ENCODE measurements at regions not wholly inside any gene's neighbourhood (a gene's known extent, or its start where the extent isn't known, plus 50 kb on each side); places are given as distances from the start of the nearest gene placed in this dataset.

GRCh38 chr3:99549220-99549619 lies 89.2 kb upstream of the COL8A1 start:
- Histone ChIP-seq H3K27ac (peak overlapping the region; percentile 33 to 77 (median 62)), H3K36me3 (no peaks in the 10 kb centered on the region), H3K27me3 (no peaks in the 10 kb centered on the region), H3K4me3 (no peak overlapping the region), H3K4me1 (peaks cover 3 to 66% (median 32%) of the 10 kb centered on the region in 9 donors), H3K9me3 (peaks cover 0 to 9% (median 0%) of the 10 kb centered on the region in 11 donors)
- no peak for DNase-seq
- TF ChIP-seq CTCF (IDR thresholded peaks at IDR 0.05) = no peak
- WGBS, 2 donors = 40 to 45% methylated on average over 4 of the region's 4 CpGs
- intact Hi-C loops (cut with DNase I) = loop anchor here in 1 of 10 donors (5.0 to 10.0 kb wide), 2 partner anchors 47 to 126 kb away; no protein-coding TSS in a partner anchor
- peak in 2 of 8 donors; percentile 36 to 43 for ATAC-seq

GRCh38 chr3:99548674-99549073 lies 89.7 kb upstream of the COL8A1 start:
- peaks cover 3 to 72% (median 38%) of the 10 kb centered on the region in 9 donors for H3K4me1 ChIP-seq
- intact Hi-C loops (cut with DNase I) = loop anchor here in 1 of 10 donors (5.0 to 10.0 kb wide), 2 partner anchors 46 to 126 kb away; no protein-coding TSS in a partner anchor

GRCh38 chr3:99545941-99546580 lies 92.3 kb upstream of the COL8A1 start:
- H3K4me3 ChIP-seq = peak overlapping the region in 5 of 10 donors; percentile 9 to 40 (median 10)
- H3K27ac ChIP-seq = peak overlapping the region; percentile 11 to 78 (median 68)
- H3K4me1 ChIP-seq = peaks cover 3 to 83% (median 49%) of the 10 kb centered on the region in 9 donors
- H3K36me3 ChIP-seq = no peaks in the 10 kb centered on the region
- no peak for TF ChIP-seq CTCF (IDR thresholded peaks at IDR 0.05)
- no peaks in the 10 kb centered on the region for H3K9me3 ChIP-seq
- ATAC-seq (peak in 3 of 8 donors; percentile 43 to 71 (median 53)), DNase-seq (no peak)
- no peaks in the 10 kb centered on the region for H3K27me3 ChIP-seq
- WGBS, 2 donors = 18 to 27% methylated on average over 3 of the region's 3 CpGs
- intact Hi-C loops (cut with DNase I) = loop anchor here in 1 of 10 donors (5.0 to 10.0 kb wide), 2 partner anchors 44 to 129 kb away; no protein-coding TSS in a partner anchor

More at GRCh38 chr3:99548674-99549073, 89.7 kb upstream of the COL8A1 start:
- ATAC-seq = peak in 1 of 8 donors; percentile 12
- 50 to 67% methylated on average over 1 of the region's 1 CpG for WGBS, 2 donors
- Histone ChIP-seq H3K27me3 (no peaks in the 10 kb centered on the region), H3K27ac (peak overlapping the region; percentile 29 to 77 (median 62)), H3K36me3 (no peaks in the 10 kb centered on the region), H3K9me3 (peaks cover 0 to 4% (median 0%) of the 10 kb centered on the region in 11 donors), H3K4me3 (no peak overlapping the region)
- no peak for TF ChIP-seq CTCF (IDR thresholded peaks at IDR 0.05)
- DNase-seq = no peak

GRCh38 chr3:99544786-99545281 lies 93.6 kb upstream of the COL8A1 start:
- ATAC-seq = peak in 7 of 8 donors; percentile 59 to 77 (median 72)
- Histone ChIP-seq H3K36me3 (no peaks in the 10 kb centered on the region), H3K27me3 (no peaks in the 10 kb centered on the region), H3K4me1 (peaks cover 3 to 73% (median 43%) of the 10 kb centered on the region in 9 donors), H3K4me3 (no peak overlapping the region), H3K9me3 (no peaks in the 10 kb centered on the region), H3K27ac (peak overlapping the region; percentile 11 to 78 (median 68))
- intact Hi-C loops (cut with DNase I) = loop anchor here in 2 of 10 donors (5.0 to 10.0 kb wide), 2 partner anchors 43 to 130 kb away; no protein-coding TSS in a partner anchor
- 33 to 38% methylated on average over 4 of the region's 4 CpGs for WGBS, 2 donors
- peak in 1 of 2 donors; percentile 47 for DNase-seq
- TF ChIP-seq CTCF (IDR thresholded peaks at IDR 0.05) = no peak

Data from heart right ventricle (tissue), 16 donors.